ENCODE measurements at regions not wholly inside any gene's neighbourhood (a gene's known extent, or its start where the extent isn't known, plus 50 kb on each side); places are given as distances from the start of the nearest gene placed in this dataset.
A peak's percentile ranks its signal among the peaks of the same experiment; 100 is the strongest.
"Not testable (repeated sequence)": the region's sequence is repeated elsewhere in the genome, so short reads cannot be mapped to it uniquely, and the experiment has no call there.

- DNase-seq: no peak
Observed at GRCh38 chr12:114500775-114501473, 95.0 kb upstream of the TBX5 start.

DNA sequence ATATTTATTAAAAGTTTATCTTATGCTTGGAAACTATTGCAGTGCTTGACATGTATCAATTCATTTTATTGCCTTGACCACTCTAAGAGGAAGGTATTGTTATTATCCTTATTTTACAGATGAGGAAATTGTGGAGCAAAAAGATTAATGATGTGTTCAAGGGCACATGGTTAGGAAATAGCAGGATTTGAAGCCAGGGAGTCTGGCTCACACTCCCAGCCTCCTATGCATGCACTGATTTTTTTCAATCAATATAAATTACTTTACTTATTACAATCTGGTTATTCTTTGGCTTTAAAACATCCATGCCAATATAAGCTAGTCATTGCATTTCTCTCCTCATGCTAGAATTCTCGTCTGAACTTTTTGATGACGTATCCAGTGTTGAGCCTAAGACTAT, 94.2 kb upstream of the TBX5 start:
- no peak for DNase-seq

- DNase-seq: peak; percentile 37
Observed at GRCh38 chr12:114499338-114499737, 93.4 kb upstream of the TBX5 start.

DNA sequence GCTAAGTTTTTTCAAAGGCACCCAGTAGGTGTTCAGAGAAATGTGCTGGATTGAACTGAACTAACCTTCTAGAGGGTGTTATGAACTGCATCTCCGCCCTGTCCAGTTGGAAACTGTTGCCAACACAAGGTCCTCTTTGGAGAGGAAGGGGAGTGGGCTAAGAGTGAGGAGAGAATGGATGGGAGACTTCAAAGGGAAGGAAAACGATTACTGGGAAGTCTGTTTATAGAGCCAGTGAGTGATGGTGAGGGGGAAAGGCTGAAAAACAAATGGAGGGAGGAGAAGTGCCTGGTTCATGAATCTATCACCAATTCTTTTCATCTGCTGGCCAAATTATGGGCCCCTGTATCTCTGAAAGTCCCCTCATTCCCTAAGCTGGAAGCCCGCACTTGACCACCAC, 86.0 kb upstream of the TBX5 start:
- DNase-seq: no peak

- DNase-seq: not testable (repeated sequence)
Observed at GRCh38 chr12:114484822-114485459, 79.0 kb upstream of the TBX5 start.

- DNase-seq: no peak
Observed at GRCh38 chr12:114483996-114484395, 78.1 kb upstream of the TBX5 start.

DNA sequence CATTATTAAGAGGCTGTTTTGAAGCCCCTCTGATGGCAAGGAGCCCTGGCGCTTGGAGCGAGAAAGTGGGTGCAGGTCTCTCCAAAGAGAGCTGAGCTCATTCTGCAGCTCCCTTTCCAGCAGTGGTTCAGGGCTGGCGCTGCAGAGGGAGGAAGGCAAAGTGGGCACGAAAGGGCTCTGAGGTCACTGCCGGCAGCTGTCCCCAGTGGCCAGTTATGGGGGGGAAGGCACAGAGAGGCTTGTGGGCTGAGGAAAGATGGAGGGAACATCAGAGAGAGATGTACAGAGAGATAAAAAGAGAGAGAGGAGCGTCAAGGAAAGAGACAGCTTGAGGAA, 75.2 kb upstream of the TBX5 start:
- no peak for DNase-seq

GRCh38 chr12:114480337-114481199, 74.6 kb upstream of the TBX5 start:
- peak; percentile 25 for DNase-seq

- DNase-seq: no peak
Observed at GRCh38 chr12:114479831-114480230, 73.9 kb upstream of the TBX5 start.

DNA sequence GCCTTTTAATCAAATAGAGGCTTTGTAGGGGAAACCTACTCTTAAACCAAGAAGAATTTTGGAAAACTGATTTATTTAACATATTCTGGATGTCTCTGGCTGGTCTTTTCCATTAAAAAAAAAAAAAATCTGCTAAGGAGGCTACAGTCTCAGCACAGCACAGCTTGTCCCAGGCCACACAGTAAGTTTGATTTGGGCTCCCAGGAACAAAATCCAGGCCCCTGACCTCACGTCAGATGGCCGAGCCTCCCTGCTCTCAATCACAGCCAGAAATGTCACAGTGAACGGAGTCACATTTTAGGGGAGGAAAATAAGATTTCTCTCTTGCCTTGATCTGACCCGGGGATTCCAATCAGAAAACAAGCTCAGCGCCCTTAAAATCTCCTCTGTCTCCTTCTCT, 72.9 kb upstream of the TBX5 start:
- no peak for DNase-seq

DNA sequence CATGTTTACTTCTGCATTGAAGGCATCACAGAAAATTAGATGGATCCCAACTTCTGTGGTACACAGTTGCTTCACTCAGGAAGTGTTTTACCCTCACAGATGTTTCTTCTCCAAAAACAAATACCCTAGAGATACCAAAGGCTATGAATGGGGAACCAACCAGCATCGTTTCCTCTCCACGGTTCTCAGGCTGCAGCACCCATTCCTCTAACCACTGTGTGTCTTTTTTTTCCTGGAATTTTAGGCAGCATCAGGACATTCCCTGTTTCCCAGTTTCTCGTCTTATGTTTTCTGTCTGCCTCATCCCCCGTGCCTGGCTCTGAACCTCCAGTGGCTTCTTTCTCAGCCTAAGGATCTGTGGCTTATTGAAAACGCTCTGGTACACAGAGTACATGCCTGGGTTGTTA, 72.0 kb upstream of the TBX5 start:
- DNase-seq: no peak

GRCh38 chr12:114476159-114476558, 70.2 kb upstream of the TBX5 start:
- peak; percentile 37 for DNase-seq

DNA sequence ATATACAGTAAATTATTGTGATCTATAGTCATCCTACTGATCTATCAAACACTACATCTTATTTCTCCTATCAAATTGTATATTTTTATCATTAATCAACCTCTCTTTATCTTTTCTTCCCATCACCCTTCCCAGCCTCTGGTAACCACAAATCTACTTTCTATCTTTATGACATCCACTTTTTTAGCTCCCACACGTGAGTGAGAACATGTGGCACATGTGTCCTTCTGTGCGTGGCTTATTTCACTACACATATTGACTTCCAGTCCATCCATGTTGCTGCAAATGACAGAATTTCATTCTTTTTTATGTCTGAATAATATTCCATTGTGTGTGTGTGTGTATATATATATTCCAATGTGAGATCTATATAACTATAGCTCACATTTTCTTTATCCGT, 67.8 kb upstream of the TBX5 start:
- DNase-seq: no peak

DNA sequence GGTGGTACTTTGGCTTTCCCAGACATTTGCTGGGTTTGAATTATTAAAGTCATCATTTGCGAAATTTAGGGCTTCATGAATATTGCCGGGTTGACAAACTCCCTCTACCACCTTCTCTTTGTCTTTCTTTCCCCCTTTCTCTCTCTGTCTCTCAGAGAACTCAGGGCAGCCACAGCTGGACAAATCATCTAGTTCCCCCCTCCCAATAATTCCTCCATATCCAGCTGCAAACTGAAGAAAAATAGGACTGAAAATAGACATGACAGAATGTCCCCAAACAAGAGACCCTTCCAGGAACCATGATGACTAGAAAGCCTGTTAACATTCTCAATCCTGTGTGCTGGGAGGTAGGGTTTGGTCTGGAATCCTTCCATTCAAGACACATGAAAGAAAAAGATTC, 67.1 kb upstream of the TBX5 start:
- no peak for DNase-seq

DNA sequence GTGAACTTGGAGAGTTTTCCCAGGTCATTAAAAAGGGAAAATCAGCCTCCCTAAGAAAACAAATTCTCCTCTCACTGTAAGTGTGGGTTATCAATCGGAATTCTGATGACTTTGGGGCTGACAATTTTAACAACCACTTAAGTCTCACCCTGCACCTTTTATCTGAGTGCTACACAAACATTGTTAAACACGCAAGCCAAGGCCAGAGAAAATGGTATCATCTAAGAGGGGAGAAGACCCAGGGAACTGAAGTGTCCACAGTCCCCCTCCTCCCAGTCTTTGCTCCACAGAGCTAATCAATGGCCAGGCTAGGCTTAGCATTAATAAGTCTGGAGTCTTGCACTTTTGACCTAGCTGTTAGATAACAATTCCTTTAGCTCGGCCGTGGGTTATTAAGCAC, 51.7 kb upstream of the TBX5 start:
- DNase-seq: no peak

Measured in fibroblast of upper back skin (primary cell).